GM18907 (cell line): ENCODE measurements at regions not wholly inside any gene's neighbourhood (a gene's known extent, or its start where the extent isn't known, plus 50 kb on each side); places are given as distances from the start of the nearest gene placed in this dataset.
"Not testable (repeated sequence)": the region's sequence is repeated elsewhere in the genome, so short reads cannot be mapped to it uniquely, and the experiment has no call there.

Experiments
- ATAC-seq: cut with Tn5 transposase; IDR thresholded peaks from one replicate; pipeline ENCODE4 v1.9.1; 2021; ENCODE audit warnings: mild to moderate bottlenecking, moderate library complexity; ENCODE audit not compliant: unreplicated experiment

DNA sequence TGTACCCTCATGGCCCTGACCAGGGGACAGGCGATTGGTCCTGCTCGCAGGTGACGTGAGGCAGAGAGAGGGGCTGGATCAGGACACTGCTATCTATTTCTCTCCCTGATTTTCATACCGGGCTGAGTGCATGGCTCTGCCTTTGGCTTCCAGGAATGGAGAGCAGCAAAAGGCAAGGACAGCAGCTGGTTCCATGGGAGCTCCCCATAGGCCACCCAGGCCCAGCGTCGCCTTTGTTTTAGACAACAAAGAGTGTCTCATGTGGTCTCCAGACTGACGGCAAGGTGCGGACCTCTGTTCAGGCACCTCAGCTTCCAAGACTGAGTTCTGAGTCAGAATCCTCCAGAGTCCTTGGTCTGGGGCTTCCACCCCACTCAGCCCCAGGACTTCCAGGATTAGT is 123.1 kb downstream of the VEGFA start:
- ATAC-seq = no peak

- ATAC-seq = no peak
Observed at GRCh38 chr6:43891072-43891870, 121.3 kb downstream of the VEGFA start.

DNA sequence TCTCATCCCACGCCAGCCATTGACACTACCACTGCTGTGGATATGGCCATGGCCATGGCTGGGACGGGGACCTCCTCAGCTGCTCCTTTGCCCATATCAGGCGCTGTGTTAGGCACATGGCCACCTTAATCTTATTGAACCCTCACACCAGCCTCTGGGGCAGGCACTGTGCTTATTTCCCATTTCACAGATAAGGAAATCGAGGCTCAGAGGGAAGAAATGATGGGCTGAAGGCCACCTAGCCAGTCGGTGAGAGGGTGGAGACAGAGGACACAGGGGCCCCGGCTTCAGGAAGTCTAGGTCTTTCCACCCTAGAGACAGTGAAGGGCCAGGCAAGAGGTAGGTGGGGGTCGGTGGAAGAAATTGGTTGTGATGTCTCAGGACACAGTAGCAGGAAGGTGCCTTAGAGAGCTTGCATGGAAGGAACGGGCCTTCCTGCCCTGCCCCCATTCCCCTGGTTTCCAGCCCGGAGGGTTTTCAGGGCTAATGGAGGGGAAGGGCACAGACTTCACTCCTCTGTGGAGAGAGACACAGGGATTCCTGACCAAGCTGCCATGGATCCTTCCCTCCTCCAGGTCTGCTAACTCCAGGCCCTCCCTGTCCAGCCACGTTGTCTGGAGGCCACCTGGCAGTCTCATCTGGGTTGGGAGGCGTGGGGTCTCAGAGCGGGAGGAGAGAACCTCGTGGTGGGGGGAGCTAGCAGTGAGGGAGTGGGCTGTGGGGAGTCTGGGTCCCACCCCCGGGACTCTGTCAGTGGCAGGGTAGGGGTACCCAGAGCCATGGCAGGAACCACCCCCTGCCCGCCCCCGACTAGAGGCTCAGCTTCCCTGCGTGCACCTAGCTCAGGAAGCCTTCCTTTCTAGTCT is 120.4 kb downstream of the VEGFA start:
- no peak for ATAC-seq

- ATAC-seq = no peak
Observed at GRCh38 chr6:43887906-43888683, 118.1 kb downstream of the VEGFA start.

- no peak for ATAC-seq
Observed at GRCh38 chr6:43887340-43887858, 117.4 kb downstream of the VEGFA start.

GRCh38 chr6:43886717-43887339 is 116.8 kb downstream of the VEGFA start:
- ATAC-seq = no peak

DNA sequence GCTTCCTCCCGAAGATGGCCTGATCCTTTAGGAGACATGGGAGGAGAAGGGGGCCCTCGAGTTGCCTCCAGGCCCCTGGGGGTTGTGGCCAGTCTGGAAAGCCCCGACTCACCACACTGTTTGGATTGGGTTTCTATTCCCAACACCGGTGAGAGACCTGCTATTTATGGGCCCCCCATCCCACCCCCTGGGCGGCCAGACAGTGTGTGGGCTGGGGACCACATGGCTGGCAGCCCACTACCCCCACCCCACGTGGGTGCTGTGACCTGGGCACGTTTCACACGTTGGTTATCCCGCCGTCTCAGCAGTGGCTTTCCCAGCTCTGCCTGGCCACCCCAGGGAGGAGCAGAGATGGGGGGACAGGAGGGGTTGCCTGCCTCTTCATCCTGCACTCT is 116.1 kb downstream of the VEGFA start:
- ATAC-seq = no peak

DNA sequence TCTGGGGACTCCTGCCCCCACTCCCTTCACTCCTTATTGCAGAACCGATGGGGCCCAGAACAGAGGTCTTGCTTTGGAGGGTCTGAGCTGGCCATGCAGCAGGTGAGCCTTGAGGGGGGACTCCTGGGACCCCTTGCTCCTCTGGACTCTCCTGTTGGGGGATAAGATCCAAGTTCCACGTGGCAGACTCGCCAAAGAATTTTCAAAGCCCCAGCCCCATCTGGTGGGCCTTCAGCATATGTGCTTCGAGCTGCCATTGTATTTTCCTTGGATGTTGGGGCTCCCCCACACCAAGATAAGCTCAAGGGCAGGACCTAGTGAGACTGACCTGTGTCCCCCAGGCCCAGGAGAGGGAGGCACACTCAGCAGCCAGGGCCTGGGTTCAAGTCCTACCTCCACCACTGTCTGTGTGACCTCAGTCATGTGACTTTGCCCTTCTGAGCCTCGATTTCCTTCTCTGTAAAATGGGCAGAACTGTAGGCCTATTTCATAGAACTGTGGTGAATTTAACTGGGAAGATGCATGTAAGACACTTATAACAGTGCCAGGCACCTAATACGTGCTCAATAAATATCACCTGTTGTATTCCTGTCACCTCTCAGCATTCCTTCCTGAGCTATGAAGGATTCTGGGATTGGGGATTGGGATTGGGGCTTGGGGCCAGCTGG is 115.5 kb downstream of the VEGFA start:
- no peak for ATAC-seq

DNA sequence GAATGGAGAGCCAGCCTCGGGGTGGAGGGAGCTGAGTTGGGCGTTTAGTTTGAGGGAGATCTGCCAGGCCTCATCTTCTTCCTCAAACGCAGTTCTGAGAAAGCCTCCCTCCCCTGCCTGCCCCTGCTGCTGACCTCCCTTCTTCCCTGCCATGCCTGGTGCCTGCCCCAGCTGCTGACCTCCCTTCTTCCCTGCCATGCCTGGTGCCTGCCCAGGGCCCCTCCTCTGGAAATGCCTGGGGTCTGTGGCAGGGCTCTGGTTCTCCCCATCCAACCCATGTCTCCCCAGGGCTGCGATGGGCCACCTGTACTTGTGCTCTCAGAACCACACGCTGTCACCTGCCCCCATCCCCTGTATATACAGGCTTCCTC is 114.6 kb downstream of the VEGFA start:
- no peak for ATAC-seq

DNA sequence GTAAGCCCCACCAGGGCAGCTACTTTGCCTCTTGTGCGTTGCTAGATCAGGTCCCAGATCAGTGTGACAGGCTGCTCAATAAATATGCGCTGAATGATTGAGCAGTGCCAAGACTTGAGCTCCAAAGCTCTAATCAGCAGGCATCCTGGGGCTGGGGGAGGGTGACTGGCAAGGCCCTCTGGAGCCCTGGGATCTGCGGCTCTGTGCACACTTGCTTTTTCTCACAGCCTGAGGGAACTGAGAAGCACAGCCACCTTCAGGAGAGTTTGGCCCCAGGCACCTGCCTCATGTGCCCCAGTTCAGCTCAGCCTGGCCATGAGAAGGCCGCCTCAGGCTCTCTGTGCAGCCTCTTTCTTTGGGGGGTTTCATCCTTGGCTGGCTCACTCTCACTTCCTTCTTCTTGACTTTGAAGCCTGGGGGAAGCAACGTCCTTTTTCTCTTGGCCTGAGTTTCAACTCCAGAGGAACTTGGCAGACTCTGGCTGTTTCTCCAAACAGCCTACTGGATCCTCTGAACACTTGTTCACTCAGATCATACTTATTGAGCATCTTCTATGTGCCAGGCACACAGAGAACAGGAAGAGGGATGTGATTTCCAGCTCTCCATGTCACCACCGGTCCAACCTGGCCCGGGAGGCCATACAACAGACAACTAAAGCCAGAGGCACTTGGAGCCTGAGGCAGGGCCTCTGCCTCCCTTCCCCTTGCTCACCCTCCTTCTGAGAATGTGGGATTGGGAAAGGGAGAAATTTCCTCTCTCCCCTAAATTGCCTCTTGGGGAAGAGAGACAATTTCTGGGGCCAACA is 114.0 kb downstream of the VEGFA start:
- no peak for ATAC-seq

- ATAC-seq = not testable (repeated sequence)
Observed at GRCh38 chr6:43882690-43883448, 112.9 kb downstream of the VEGFA start.

GRCh38 chr6:43880236-43881137 is 110.5 kb downstream of the VEGFA start:
- no peak for ATAC-seq

GRCh38 chr6:43879722-43880121 is 109.7 kb downstream of the VEGFA start:
- no peak for ATAC-seq

GRCh38 chr6:43878823-43879495 is 108.9 kb downstream of the VEGFA start:
- ATAC-seq = no peak

GRCh38 chr6:43878127-43878634 is 108.2 kb downstream of the VEGFA start:
- ATAC-seq = no peak

- no peak for ATAC-seq
Observed at GRCh38 chr6:43877463-43878126, 107.6 kb downstream of the VEGFA start.
